ENCODE measurements at regions not wholly inside any gene's neighbourhood (a gene's known extent, or its start where the extent isn't known, plus 50 kb on each side); places are given as distances from the start of the nearest gene placed in this dataset.

- DNase-seq (ENCODE audit: low spot score): no peak
- H3K9me3 ChIP-seq: no peaks in the 10 kb centered on the region
- no peaks in the 10 kb centered on the region for H3K27me3 ChIP-seq
- no peak for TF ChIP-seq CTCF (IDR thresholded peaks at IDR 0.05)
- H3K36me3 ChIP-seq: no peaks in the 10 kb centered on the region
- H3K4me3 ChIP-seq: no peak overlapping the region
- no peak overlapping the region for H3K27ac ChIP-seq
- H3K4me1 ChIP-seq: no peaks in the 10 kb centered on the region
Measured at GRCh38 chr12:4089121-4089606, 184.4 kb upstream of the CCND2 start.

GRCh38 chr12:4088451-4088850 lies 185.1 kb upstream of the CCND2 start:
- Histone ChIP-seq H3K27me3 (no peaks in the 10 kb centered on the region), H3K4me3 (no peak overlapping the region), H3K4me1 (no peaks in the 10 kb centered on the region), H3K27ac (no peak overlapping the region), H3K36me3 (no peaks in the 10 kb centered on the region), H3K9me3 (no peaks in the 10 kb centered on the region)
- no peak for DNase-seq (ENCODE audit: low spot score)
- TF ChIP-seq CTCF (IDR thresholded peaks at IDR 0.05): no peak

GRCh38 chr12:4086481-4086880 lies 187.1 kb upstream of the CCND2 start:
- H3K4me3 ChIP-seq: no peak overlapping the region
- DNase-seq (ENCODE audit: low spot score): no peak
- H3K9me3 ChIP-seq: no peaks in the 10 kb centered on the region
- no peaks in the 10 kb centered on the region for H3K27me3 ChIP-seq
- TF ChIP-seq CTCF (IDR thresholded peaks at IDR 0.05): no peak
- H3K27ac ChIP-seq: no peak overlapping the region
- no peaks in the 10 kb centered on the region for H3K4me1 ChIP-seq
- no peaks in the 10 kb centered on the region for H3K36me3 ChIP-seq

- Histone ChIP-seq H3K4me3 (no peak overlapping the region), H3K27ac (no peak overlapping the region), H3K9me3 (no peaks in the 10 kb centered on the region), H3K36me3 (no peaks in the 10 kb centered on the region), H3K4me1 (no peaks in the 10 kb centered on the region), H3K27me3 (no peaks in the 10 kb centered on the region)
- DNase-seq (ENCODE audit: low spot score): no peak
- no peak for TF ChIP-seq CTCF (IDR thresholded peaks at IDR 0.05)
Measured at GRCh38 chr12:4084573-4084972, 189.0 kb upstream of the CCND2 start.

GRCh38 chr12:4082809-4083403 lies 190.7 kb upstream of the CCND2 start:
- no peak overlapping the region for H3K4me3 ChIP-seq
- no peaks in the 10 kb centered on the region for H3K27me3 ChIP-seq
- no peaks in the 10 kb centered on the region for H3K36me3 ChIP-seq
- H3K4me1 ChIP-seq: no peaks in the 10 kb centered on the region
- no peak for TF ChIP-seq CTCF (IDR thresholded peaks at IDR 0.05)
- DNase-seq (ENCODE audit: low spot score): no peak
- no peak overlapping the region for H3K27ac ChIP-seq
- H3K9me3 ChIP-seq: no peaks in the 10 kb centered on the region

GRCh38 chr12:4080213-4080612 lies 193.3 kb upstream of the CCND2 start:
- no peak for DNase-seq (ENCODE audit: low spot score)
- Histone ChIP-seq H3K27me3 (no peaks in the 10 kb centered on the region), H3K9me3 (no peaks in the 10 kb centered on the region), H3K36me3 (no peaks in the 10 kb centered on the region), H3K4me3 (no peak overlapping the region), H3K4me1 (no peaks in the 10 kb centered on the region), H3K27ac (no peak overlapping the region)
- TF ChIP-seq CTCF (IDR thresholded peaks at IDR 0.05): no peak
